IMR-90 (cell line): ENCODE measurements at regions not wholly inside any gene's neighbourhood (a gene's known extent, or its start where the extent isn't known, plus 50 kb on each side); places are given as distances from the start of the nearest gene placed in this dataset.

Source experiments
- BHLHE40 ChIP-seq: fragments of 150-350 bp; IDR thresholded peaks from 2 replicates; pipeline ENCODE4 v1.6.1; 2016; ENCODE audit warnings: mild to moderate bottlenecking, low read depth, low read length
- CEBPB ChIP-seq: IDR thresholded peaks from 2 replicates; pipeline ENCODE4 v1.6.1; 2012; ENCODE audit warnings: low read depth, low read length, improper control_type of control experiment
- CHD1 ChIP-seq: IDR thresholded peaks from 2 replicates; pipeline ENCODE4 v1.6.1; 2012; ENCODE audit warnings: low read depth, low read length, improper control_type of control experiment
- FOS ChIP-seq: fragments of 150-350 bp; IDR thresholded peaks from 2 replicates; pipeline ENCODE4 v1.6.1; 2016; ENCODE audit warnings: low read depth, low read length
- MAZ ChIP-seq: IDR thresholded peaks from 2 replicates; pipeline ENCODE4 v1.6.1; 2012; ENCODE audit warnings: low read depth, mild to moderate bottlenecking, low read length, improper control_type of control experiment, moderate library complexity, borderline replicate concordance
- POLR2A ChIP-seq: IDR thresholded peaks from 2 replicates; pipeline ENCODE4 v1.6.1; 2012; ENCODE audit warnings: mild to moderate bottlenecking, low read depth, low read length
- RAD21 ChIP-seq: IDR thresholded peaks from 2 replicates; pipeline ENCODE4 v1.6.1; 2012; ENCODE audit warnings: low read length, improper control_type of control experiment
- RCOR1 ChIP-seq: IDR thresholded peaks from 2 replicates; pipeline ENCODE4 v1.6.1; 2012; ENCODE audit warnings: mild to moderate bottlenecking, low read length, improper control_type of control experiment; ENCODE audit not compliant: insufficient replicate concordance
- SMC3 ChIP-seq: fragments of 150-350 bp; IDR thresholded peaks from 2 replicates; pipeline ENCODE4 v1.6.1; 2016; ENCODE audit warnings: low read depth, mild to moderate bottlenecking, antibody characterized with exemption, low read length, moderate library complexity
- TF ChIP-seq, protein P1 (sequence below): conservative IDR thresholded peaks from 2 replicates; pipeline ENCODE4 v1.5.1; 2012; ENCODE audit warnings: mild to moderate bottlenecking, low read depth, low read length, improper control_type of control experiment
- TF ChIP-seq, protein P2 (sequence below): fragments of 150-350 bp; IDR thresholded peaks from 2 replicates; pipeline ENCODE4 v1.6.1; 2017; ENCODE audit warnings: mild to moderate bottlenecking, antibody characterized with exemption, low read length, low read depth

DNA sequence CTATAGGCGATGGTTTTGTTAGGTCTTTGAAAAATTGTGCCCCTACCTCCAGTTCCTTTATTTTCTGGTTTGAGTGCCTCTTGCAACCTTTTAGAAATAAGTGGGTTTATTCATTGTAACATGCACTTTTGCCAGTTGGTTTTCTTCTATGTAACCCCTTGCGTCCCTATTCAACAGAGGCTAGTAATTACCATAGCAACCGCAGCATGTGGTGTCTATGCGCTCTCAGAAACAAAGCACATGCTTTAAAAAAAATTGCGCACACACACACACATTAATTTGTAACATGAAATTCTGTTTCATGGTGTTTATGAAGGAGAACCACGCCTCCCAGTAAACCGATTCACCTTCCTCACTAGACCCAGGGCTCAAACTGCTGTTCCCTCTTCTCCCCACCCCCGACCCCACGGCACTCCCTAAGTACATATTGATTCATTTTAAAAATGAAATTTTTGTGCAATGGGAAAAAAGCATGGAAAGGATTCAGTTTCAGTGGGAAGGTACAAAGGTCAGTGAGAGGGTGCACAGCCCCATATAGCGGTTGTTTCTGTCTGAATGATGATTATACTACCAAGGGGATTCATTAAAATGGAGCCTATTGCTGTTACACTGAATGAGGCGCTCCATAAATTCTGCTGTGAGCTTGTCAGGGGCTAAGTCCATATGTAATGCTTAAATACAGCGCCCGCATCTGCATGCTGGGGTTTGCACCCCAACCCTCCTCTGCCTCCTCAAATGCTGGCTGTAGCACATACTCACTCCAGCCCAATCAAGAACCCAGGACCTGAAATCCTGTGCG, 206.9 kb downstream of the ICOS start:
- no peak for TF ChIP-seq CEBPB
- TF ChIP-seq POLR2A, result no peak
- TF ChIP-seq, protein P1, sequence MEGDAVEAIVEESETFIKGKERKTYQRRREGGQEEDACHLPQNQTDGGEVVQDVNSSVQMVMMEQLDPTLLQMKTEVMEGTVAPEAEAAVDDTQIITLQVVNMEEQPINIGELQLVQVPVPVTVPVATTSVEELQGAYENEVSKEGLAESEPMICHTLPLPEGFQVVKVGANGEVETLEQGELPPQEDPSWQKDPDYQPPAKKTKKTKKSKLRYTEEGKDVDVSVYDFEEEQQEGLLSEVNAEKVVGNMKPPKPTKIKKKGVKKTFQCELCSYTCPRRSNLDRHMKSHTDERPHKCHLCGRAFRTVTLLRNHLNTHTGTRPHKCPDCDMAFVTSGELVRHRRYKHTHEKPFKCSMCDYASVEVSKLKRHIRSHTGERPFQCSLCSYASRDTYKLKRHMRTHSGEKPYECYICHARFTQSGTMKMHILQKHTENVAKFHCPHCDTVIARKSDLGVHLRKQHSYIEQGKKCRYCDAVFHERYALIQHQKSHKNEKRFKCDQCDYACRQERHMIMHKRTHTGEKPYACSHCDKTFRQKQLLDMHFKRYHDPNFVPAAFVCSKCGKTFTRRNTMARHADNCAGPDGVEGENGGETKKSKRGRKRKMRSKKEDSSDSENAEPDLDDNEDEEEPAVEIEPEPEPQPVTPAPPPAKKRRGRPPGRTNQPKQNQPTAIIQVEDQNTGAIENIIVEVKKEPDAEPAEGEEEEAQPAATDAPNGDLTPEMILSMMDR, result no peak
- TF ChIP-seq, protein P2, sequence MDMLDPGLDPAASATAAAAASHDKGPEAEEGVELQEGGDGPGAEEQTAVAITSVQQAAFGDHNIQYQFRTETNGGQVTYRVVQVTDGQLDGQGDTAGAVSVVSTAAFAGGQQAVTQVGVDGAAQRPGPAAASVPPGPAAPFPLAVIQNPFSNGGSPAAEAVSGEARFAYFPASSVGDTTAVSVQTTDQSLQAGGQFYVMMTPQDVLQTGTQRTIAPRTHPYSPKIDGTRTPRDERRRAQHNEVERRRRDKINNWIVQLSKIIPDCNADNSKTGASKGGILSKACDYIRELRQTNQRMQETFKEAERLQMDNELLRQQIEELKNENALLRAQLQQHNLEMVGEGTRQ, result no peak
- no peak for TF ChIP-seq SMC3
- no peak for TF ChIP-seq RAD21
- no peak for TF ChIP-seq RCOR1
- no peak for TF ChIP-seq FOS
- TF ChIP-seq CHD1, result no peak
- no peak for TF ChIP-seq MAZ
- TF ChIP-seq BHLHE40, result no peak
